Loucy (cell line): ENCODE measurements at regions not wholly inside any gene's neighbourhood (a gene's known extent, or its start where the extent isn't known, plus 50 kb on each side); places are given as distances from the start of the nearest gene placed in this dataset.
"Not testable (repeated sequence)": the region's sequence is repeated elsewhere in the genome, so short reads cannot be mapped to it uniquely, and the experiment has no call there.

Source experiments
- H2AFZ ChIP-seq: fragments of 200-600 bp; sonication (generic); 2 replicates; pipeline ENCODE4 v1.6.0; 2016; ENCODE audit warnings: antibody characterized with exemption, mild to moderate bottlenecking, low read length, moderate library complexity
- H3F3A ChIP-seq: fragments of 200-600 bp; 2 replicates; pipeline ENCODE4 v1.6.0; 2016; ENCODE audit warnings: antibody characterized with exemption, low read depth, mild to moderate bottlenecking
- H3K27me3 ChIP-seq: fragments of 200-600 bp; sonication (generic); 2 replicates; pipeline ENCODE4 v1.6.1; 2014; ENCODE audit warnings: low read length, mild to moderate bottlenecking; ENCODE audit not compliant: insufficient read depth, poor library complexity, severe bottlenecking
- H3K36me3 ChIP-seq: fragments of 200-600 bp; sonication (generic); 2 replicates; pipeline ENCODE4 v1.6.1; 2016; ENCODE audit warnings: low read length; ENCODE audit not compliant: insufficient read depth
- H3K4me1 ChIP-seq: fragments of 200-600 bp; sonication (generic); 2 replicates; pipeline ENCODE4 v1.5.1; 2014; ENCODE audit warnings: low read length, mild to moderate bottlenecking; ENCODE audit not compliant: insufficient read depth, poor library complexity, severe bottlenecking
- H3K4me2 ChIP-seq: fragments of 200-600 bp; sonication (generic); 2 replicates; pipeline ENCODE4 v1.6.0; 2014; ENCODE audit warnings: antibody characterized with exemption, low read length, low read depth, mild to moderate bottlenecking; ENCODE audit not compliant: poor library complexity, severe bottlenecking
- H3K4me3 ChIP-seq: fragments of 200-600 bp; sonication (generic); 2 replicates; pipeline ENCODE4 v1.5.1; 2014; ENCODE audit warnings: low read length, mild to moderate bottlenecking, mixed read lengths; ENCODE audit not compliant: poor library complexity, severe bottlenecking
- H3K79me2 ChIP-seq: fragments of 200-600 bp; sonication (generic); 2 replicates; pipeline ENCODE4 v1.6.1; 2014; ENCODE audit warnings: low read length; ENCODE audit not compliant: insufficient read depth
- H3K9ac ChIP-seq: fragments of 200-600 bp; sonication (generic); 2 replicates; pipeline ENCODE4 v1.6.0; 2014; ENCODE audit warnings: mild to moderate bottlenecking, low read depth, low read length, moderate library complexity; ENCODE audit not compliant: poor library complexity, severe bottlenecking
- H3K9me2 ChIP-seq: fragments of 200-600 bp; sonication (generic); replicated peaks from 2 replicates; pipeline ENCODE4 v1.6.1; 2016; ENCODE audit warnings: low read depth, low read length, mixed read lengths
- H3K9me3 ChIP-seq: fragments of 200-600 bp; sonication (generic); 2 replicates; pipeline ENCODE4 v1.6.1; 2014; ENCODE audit warnings: mild to moderate bottlenecking, antibody characterized with exemption, low read length, low read depth; ENCODE audit not compliant: insufficient read depth
- H4K20me1 ChIP-seq: fragments of 200-600 bp; sonication (generic); 2 replicates; pipeline ENCODE4 v1.6.0; 2014; ENCODE audit warnings: antibody characterized with exemption, low read length, mild to moderate bottlenecking; ENCODE audit not compliant: insufficient read depth, poor library complexity, severe bottlenecking
- CTCF ChIP-seq: fragments of 200-600 bp; sonication (generic); conservative IDR thresholded peaks from 2 replicates; pipeline ENCODE4 v1.5.1; 2014; ENCODE audit warnings: mild to moderate bottlenecking, antibody characterized with exemption, low read length
- EZH2phosphoT487 ChIP-seq: fragments of 200-600 bp; IDR thresholded peaks from 2 replicates; pipeline ENCODE4 v1.6.1; 2018; ENCODE audit warnings: antibody characterized with exemption, mild to moderate bottlenecking, moderate library complexity, borderline replicate concordance

- H3K4me1 ChIP-seq, result no peaks in the 10 kb centered on the region
- TF ChIP-seq EZH2phosphoT487 (no peak), CTCF (no peak)
These were observed 114.7 kb upstream of the OR13F1 start for GRCh38 chr9:104389341-104389740.

GRCh38 chr9:104394901-104395300 lies 109.2 kb upstream of the OR13F1 start:
- not testable (repeated sequence) for H3K79me2 ChIP-seq, H3K36me3 ChIP-seq, H3K4me3 ChIP-seq, H3K9ac ChIP-seq, H3K9me3 ChIP-seq, H2AFZ ChIP-seq, H3K27me3 ChIP-seq, H3F3A ChIP-seq, H4K20me1 ChIP-seq, H3K9me2 ChIP-seq, H3K4me1 ChIP-seq, H3K4me2 ChIP-seq
- TF ChIP-seq CTCF, result peak; percentile 21

More at GRCh38 chr9:104389341-104389740, 114.7 kb upstream of the OR13F1 start:
- Histone ChIP-seq H2AFZ (no peak overlapping the region), H4K20me1 (no peaks in the 10 kb centered on the region), H3K79me2 (no peaks in the 10 kb centered on the region), H3K9me2 (no peaks in the 10 kb centered on the region), H3F3A (no peaks in the 10 kb centered on the region), H3K9me3 (no peaks in the 10 kb centered on the region), H3K36me3 (no peaks in the 10 kb centered on the region), H3K4me3 (no peak overlapping the region), H3K4me2 (no peak overlapping the region), H3K9ac (no peak overlapping the region), H3K27me3 (no peaks in the 10 kb centered on the region)

GRCh38 chr9:104412238-104412637 lies 91.8 kb upstream of the OR13F1 start:
- no peak overlapping the region for H3K9ac ChIP-seq
- H3K79me2 ChIP-seq, result no peaks in the 10 kb centered on the region
- no peaks in the 10 kb centered on the region for H4K20me1 ChIP-seq
- no peak overlapping the region for H3K4me3 ChIP-seq
- no peak for TF ChIP-seq EZH2phosphoT487
- TF ChIP-seq CTCF, result no peak
- H3K36me3 ChIP-seq, result no peaks in the 10 kb centered on the region
- no peaks in the 10 kb centered on the region for H3F3A ChIP-seq
- no peaks in the 10 kb centered on the region for H3K27me3 ChIP-seq
- no peaks in the 10 kb centered on the region for H3K4me1 ChIP-seq
- H3K4me2 ChIP-seq, result no peak overlapping the region
- H2AFZ ChIP-seq, result no peak overlapping the region
- H3K9me3 ChIP-seq, result peaks cover 3% of the 10 kb centered on the region; the same call in 1 of the 2 replicates
- no peaks in the 10 kb centered on the region for H3K9me2 ChIP-seq
